ENCODE measurements at regions not wholly inside any gene's neighbourhood (a gene's known extent, or its start where the extent isn't known, plus 50 kb on each side); places are given as distances from the start of the nearest gene placed in this dataset.

- DNase-seq (ENCODE audit: low spot score) = peak; percentile 37
Measured at GRCh38 chrX:9148615-9149399, 114.9 kb upstream of the FAM9B start.

GRCh38 chrX:9149501-9150245 is 115.7 kb upstream of the FAM9B start:
- DNase-seq (ENCODE audit: low spot score) = no peak

GRCh38 chrX:9151772-9152307 is 117.9 kb upstream of the FAM9B start:
- no peak for DNase-seq (ENCODE audit: low spot score)

GRCh38 chrX:9153300-9153699 is 119.4 kb upstream of the FAM9B start:
- no peak for DNase-seq (ENCODE audit: low spot score)

GRCh38 chrX:9158611-9159010 is 124.7 kb upstream of the FAM9B start:
- no peak for DNase-seq (ENCODE audit: low spot score)

- no peak for DNase-seq (ENCODE audit: low spot score)
Measured at GRCh38 chrX:9160698-9161329, 126.9 kb upstream of the FAM9B start.

GRCh38 chrX:9162698-9163097 is 128.8 kb upstream of the FAM9B start:
- DNase-seq (ENCODE audit: low spot score) = no peak

GRCh38 chrX:9163214-9163709 is 129.3 kb upstream of the FAM9B start:
- DNase-seq (ENCODE audit: low spot score) = no peak

GRCh38 chrX:9164086-9164485 is 130.2 kb upstream of the FAM9B start:
- no peak for DNase-seq (ENCODE audit: low spot score)

- no peak for DNase-seq (ENCODE audit: low spot score)
Measured at GRCh38 chrX:9164533-9165426, 130.9 kb upstream of the FAM9B start.

GRCh38 chrX:9166584-9166944 is 132.6 kb upstream of the FAM9B start:
- DNase-seq (ENCODE audit: low spot score) = no peak

- DNase-seq (ENCODE audit: low spot score) = no peak
Measured at GRCh38 chrX:9171841-9172463, 138.0 kb upstream of the FAM9B start.

GRCh38 chrX:9172464-9172850 is 138.5 kb upstream of the FAM9B start:
- no peak for DNase-seq (ENCODE audit: low spot score)

GRCh38 chrX:9180623-9181022 is 146.7 kb upstream of the FAM9B start:
- no peak for DNase-seq (ENCODE audit: low spot score)

- DNase-seq (ENCODE audit: low spot score) = no peak
Measured at GRCh38 chrX:9182041-9182440, 148.1 kb upstream of the FAM9B start.

GRCh38 chrX:9183481-9183880 is 149.6 kb upstream of the FAM9B start:
- no peak for DNase-seq (ENCODE audit: low spot score)

GRCh38 chrX:9184211-9184610 is 150.3 kb upstream of the FAM9B start:
- DNase-seq (ENCODE audit: low spot score) = no peak

- no peak for DNase-seq (ENCODE audit: low spot score)
Measured at GRCh38 chrX:9188117-9188516, 154.2 kb upstream of the FAM9B start.

GRCh38 chrX:9189286-9189685 is 155.4 kb upstream of the FAM9B start:
- no peak for DNase-seq (ENCODE audit: low spot score)

- DNase-seq (ENCODE audit: low spot score) = no peak
Measured at GRCh38 chrX:9191392-9191791, 157.5 kb upstream of the FAM9B start.

- DNase-seq (ENCODE audit: low spot score) = no peak
Measured at GRCh38 chrX:9195199-9195880, 161.4 kb upstream of the FAM9B start.

All from hepatic stellate cell (primary cell).